ENCODE measurements at regions not wholly inside any gene's neighbourhood (a gene's known extent, or its start where the extent isn't known, plus 50 kb on each side); places are given as distances from the start of the nearest gene placed in this dataset.
"Not testable (repeated sequence)": the region's sequence is repeated elsewhere in the genome, so short reads cannot be mapped to it uniquely, and the experiment has no call there.

DNA sequence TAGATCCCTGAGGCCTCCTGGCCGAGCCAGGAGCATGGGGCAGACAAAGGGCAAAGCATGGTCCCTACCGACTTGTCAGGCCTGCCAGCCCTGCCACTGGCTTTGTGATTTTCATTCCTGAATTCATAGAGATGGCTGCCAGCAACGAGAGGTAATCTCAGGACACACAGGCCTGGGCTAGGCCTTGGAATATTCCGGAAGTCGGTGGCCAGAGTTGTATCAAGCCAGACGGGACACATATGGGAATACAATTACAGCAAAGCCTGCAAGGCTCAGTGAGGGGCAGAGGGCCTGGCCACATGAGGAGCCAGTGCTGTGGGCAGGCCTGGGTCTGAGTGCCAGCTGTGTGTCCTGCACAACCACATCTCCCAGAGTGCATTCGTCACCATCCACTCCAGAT lies 72.4 kb upstream of the PLGLB2 start:
- TF ChIP-seq, protein P1, sequence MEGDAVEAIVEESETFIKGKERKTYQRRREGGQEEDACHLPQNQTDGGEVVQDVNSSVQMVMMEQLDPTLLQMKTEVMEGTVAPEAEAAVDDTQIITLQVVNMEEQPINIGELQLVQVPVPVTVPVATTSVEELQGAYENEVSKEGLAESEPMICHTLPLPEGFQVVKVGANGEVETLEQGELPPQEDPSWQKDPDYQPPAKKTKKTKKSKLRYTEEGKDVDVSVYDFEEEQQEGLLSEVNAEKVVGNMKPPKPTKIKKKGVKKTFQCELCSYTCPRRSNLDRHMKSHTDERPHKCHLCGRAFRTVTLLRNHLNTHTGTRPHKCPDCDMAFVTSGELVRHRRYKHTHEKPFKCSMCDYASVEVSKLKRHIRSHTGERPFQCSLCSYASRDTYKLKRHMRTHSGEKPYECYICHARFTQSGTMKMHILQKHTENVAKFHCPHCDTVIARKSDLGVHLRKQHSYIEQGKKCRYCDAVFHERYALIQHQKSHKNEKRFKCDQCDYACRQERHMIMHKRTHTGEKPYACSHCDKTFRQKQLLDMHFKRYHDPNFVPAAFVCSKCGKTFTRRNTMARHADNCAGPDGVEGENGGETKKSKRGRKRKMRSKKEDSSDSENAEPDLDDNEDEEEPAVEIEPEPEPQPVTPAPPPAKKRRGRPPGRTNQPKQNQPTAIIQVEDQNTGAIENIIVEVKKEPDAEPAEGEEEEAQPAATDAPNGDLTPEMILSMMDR (IDR thresholded peaks at IDR 0.05 in 8 of 11, conservative IDR thresholded peaks at IDR 0.05 in 3 of 11) = not testable (repeated sequence)
- TF ChIP-seq POLR2A (IDR thresholded peaks at IDR 0.05) = not testable (repeated sequence)

Data from spleen (tissue), 7 donors.